ENCODE measurements at regions not wholly inside any gene's neighbourhood (a gene's known extent, or its start where the extent isn't known, plus 50 kb on each side); places are given as distances from the start of the nearest gene placed in this dataset.

DNA sequence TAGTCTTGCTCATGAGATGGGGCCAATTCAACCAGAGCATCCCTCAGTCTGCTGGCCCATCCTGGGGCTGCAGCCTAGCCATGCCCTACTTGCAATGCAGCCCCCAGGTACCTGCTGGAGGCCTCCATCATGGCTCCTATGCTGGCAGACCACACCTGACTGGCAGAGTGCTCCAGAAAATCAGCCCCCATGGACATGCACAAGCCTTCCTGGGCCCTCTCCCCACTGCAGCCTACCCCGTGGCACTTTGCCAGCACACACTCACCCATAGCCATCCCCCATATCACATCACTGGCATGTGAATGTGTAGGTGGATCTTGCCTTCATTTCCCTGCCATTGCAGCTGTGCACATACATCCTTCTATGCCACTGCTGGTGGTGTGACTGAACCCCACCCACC lies 381.8 kb downstream of the UBE2NL start:
- no peak overlapping the region for H3K23ac ChIP-seq (ENCODE audit: insufficient read length)
- H4K5ac ChIP-seq (ENCODE audit: insufficient read length, low read depth, low read length), result no peak overlapping the region
- H3K9me3 ChIP-seq (ENCODE audit: insufficient read depth in 2 of 2, low read depth in 1 of 2, low read length in 1 of 2), result no peaks in the 10 kb centered on the region; a peak in 1 of 4 replicates
- ChIA-PET CTCF (ENCODE audit: partially characterized antibody) (no interaction called here), POLR2A (ENCODE audit: partially characterized antibody) (no interaction called here)
- no peak overlapping the region for H4K91ac ChIP-seq (replicated peaks; ENCODE audit: insufficient read length, low read length)
- no peak overlapping the region for H3K4me3 ChIP-seq (ENCODE audit: extremely low read depth in 1 of 4, insufficient read depth in 2 of 4, low read depth in 3 of 4, low read length in 4 of 4)
- no peak overlapping the region for H3K56ac ChIP-seq (replicated peaks; ENCODE audit: insufficient read length, low read depth, low read length)
- H4K8ac ChIP-seq (ENCODE audit: extremely low read depth, insufficient read depth, low read length), result no peak overlapping the region
- no peaks in the 10 kb centered on the region for H3K79me1 ChIP-seq (ENCODE audit: low read depth, low read length)
- no peak overlapping the region for H3K9ac ChIP-seq (replicated peaks in 1 of 4; ENCODE audit: extremely low read depth in 1 of 4, low read depth in 3 of 4, low read length in 3 of 4)
- H3K18ac ChIP-seq (ENCODE audit: extremely low read depth, low read length), result no peak overlapping the region
- H4K20me1 ChIP-seq (replicated peaks in 1 of 2; ENCODE audit: control insufficient read depth in 1 of 2, insufficient read depth in 2 of 2, low read length in 2 of 2), result no peaks in the 10 kb centered on the region
- no peaks in the 10 kb centered on the region for H3K23me2 ChIP-seq (ENCODE audit: low read depth, low read length)
- H2BK5ac ChIP-seq (ENCODE audit: low read depth, low read length), result no peak overlapping the region
- WGBS, 2 experiments (ENCODE audit: extremely low coverage in 1 of 2, insufficient coverage in 1 of 2, insufficient read length in 1 of 2, insufficient replicate concordance in 2 of 2, low coverage in 1 of 2, low lambda C conversion rate in 2 of 2, missing lambda C conversion rate in 1 of 2), result 100% methylated on average over 1 of the region's 1 CpG; no CpG with 5 or more reads in 1 of the 2 experiments
- FAIRE-seq (no peak), DNase-seq (ENCODE audit: low read depth in 1 of 2, low spot score in 2 of 2) (no peak)
- no peak overlapping the region for H2BK12ac ChIP-seq (ENCODE audit: low read depth, low read length)
- H3K4ac ChIP-seq (replicated peaks; ENCODE audit: insufficient read length, low read depth, low read length), result no peak overlapping the region
- no peak overlapping the region for H2AFZ ChIP-seq (ENCODE audit: low read length)
- H3K36me3 ChIP-seq (ENCODE audit: control insufficient read depth in 2 of 4, insufficient read depth in 4 of 4, low read length in 3 of 4), result no peaks in the 10 kb centered on the region
- H3K27ac ChIP-seq (ENCODE audit: low read depth, low read length), result no peak overlapping the region
- H2BK20ac ChIP-seq (ENCODE audit: low read length), result no peak overlapping the region
- H3K4me1 ChIP-seq (replicated peaks in 1 of 4; ENCODE audit: control insufficient read depth in 3 of 4, insufficient read depth in 4 of 4, low read length in 3 of 4), result no peaks in the 10 kb centered on the region
- no peak overlapping the region for H2AK5ac ChIP-seq (ENCODE audit: low read depth, low read length)
- no peak overlapping the region for H3K14ac ChIP-seq (ENCODE audit: insufficient read length)
- H3K27me3 ChIP-seq (replicated peaks in 1 of 4; ENCODE audit: control insufficient read depth in 3 of 4, extremely low read depth in 1 of 4, insufficient read depth in 3 of 4, low read length in 3 of 4), result no peaks in the 10 kb centered on the region
- H3K79me2 ChIP-seq (ENCODE audit: control insufficient read depth in 1 of 2, insufficient read depth in 2 of 2, low read length in 2 of 2), result no peaks in the 10 kb centered on the region
- H3K4me2 ChIP-seq (ENCODE audit: insufficient read depth in 1 of 2, low read depth in 2 of 2, low read length in 2 of 2), result no peak overlapping the region
- H2BK120ac ChIP-seq (replicated peaks; ENCODE audit: low read depth, low read length), result no peak overlapping the region
- no peak overlapping the region for H2BK15ac ChIP-seq (ENCODE audit: low read length)
- TF ChIP-seq RXRA (IDR thresholded peaks at IDR 0.05; ENCODE audit: insufficient read depth, low read depth, low read length), result no peak
- TF ChIP-seq RAD21 (IDR thresholded peaks at IDR 0.05 in 1 of 2, conservative IDR thresholded peaks at IDR 0.05 in 1 of 2; ENCODE audit: low read depth in 2 of 2, low read length in 2 of 2), result no peak
- TF ChIP-seq CHD2 (IDR thresholded peaks at IDR 0.05; ENCODE audit: low read length), result no peak
- no peak for TF ChIP-seq EP300 (IDR thresholded peaks at IDR 0.05; ENCODE audit: borderline replicate concordance in 1 of 2, low read depth in 2 of 2, low read length in 2 of 2)
- no peak for TF ChIP-seq RFX5 (IDR thresholded peaks at IDR 0.05; ENCODE audit: borderline replicate concordance, low read depth, low read length)
- no peak for TF ChIP-seq CBX8 (IDR thresholded peaks at IDR 0.05; ENCODE audit: borderline replicate concordance, low read depth, low read length)
- no peak for TF ChIP-seq KDM1A (IDR thresholded peaks at IDR 0.05; ENCODE audit: borderline replicate concordance, low read length)
- TF ChIP-seq, protein P1, sequence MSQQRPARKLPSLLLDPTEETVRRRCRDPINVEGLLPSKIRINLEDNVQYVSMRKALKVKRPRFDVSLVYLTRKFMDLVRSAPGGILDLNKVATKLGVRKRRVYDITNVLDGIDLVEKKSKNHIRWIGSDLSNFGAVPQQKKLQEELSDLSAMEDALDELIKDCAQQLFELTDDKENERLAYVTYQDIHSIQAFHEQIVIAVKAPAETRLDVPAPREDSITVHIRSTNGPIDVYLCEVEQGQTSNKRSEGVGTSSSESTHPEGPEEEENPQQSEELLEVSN (IDR thresholded peaks at IDR 0.05), result no peak
- no peak for TF ChIP-seq SRF (IDR thresholded peaks at IDR 0.05; ENCODE audit: low read depth, low read length)
- TF ChIP-seq TCF12 (IDR thresholded peaks at IDR 0.05; ENCODE audit: low read depth, low read length), result no peak
- no peak for TF ChIP-seq SAP30 (IDR thresholded peaks at IDR 0.05; ENCODE audit: insufficient read depth, insufficient replicate concordance, low read length)
- TF ChIP-seq TEAD4 (IDR thresholded peaks at IDR 0.05; ENCODE audit: low read depth, low read length), result no peak
- TF ChIP-seq TBP (IDR thresholded peaks at IDR 0.05; ENCODE audit: low read depth, low read length), result no peak
- TF ChIP-seq ZNF274 (IDR thresholded peaks at IDR 0.05; ENCODE audit: borderline replicate concordance, extremely low read depth, low read length), result no peak

Data from H1 (cell line).